ENCODE measurements at regions not wholly inside any gene's neighbourhood (a gene's known extent, or its start where the extent isn't known, plus 50 kb on each side); places are given as distances from the start of the nearest gene placed in this dataset.

DNA sequence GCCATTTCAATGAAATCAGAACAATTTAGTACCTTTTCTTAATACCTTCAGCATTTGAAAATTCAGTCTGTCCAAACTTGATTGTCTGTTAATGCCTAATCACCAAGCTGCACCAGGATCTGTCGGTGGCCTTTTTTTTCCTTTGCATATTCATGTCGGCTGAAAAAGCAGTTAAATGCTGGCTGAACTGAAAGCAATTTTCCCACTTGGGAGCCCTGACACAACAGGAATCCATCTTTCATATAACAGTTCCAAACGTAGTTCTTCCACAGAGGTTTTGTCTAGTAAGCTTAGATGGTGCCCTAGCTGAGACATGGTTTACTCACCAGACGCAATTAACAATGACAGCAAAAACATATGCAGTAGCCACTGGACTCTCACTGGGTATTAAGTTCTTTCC, 83.6 kb upstream of the CHCHD3 start:
- no peak overlapping the region for H2AK5ac ChIP-seq (ENCODE audit: insufficient read length, low read length)
- no peak overlapping the region for H3K4ac ChIP-seq (ENCODE audit: low read depth, low read length)
- no peak overlapping the region for H3K27ac Mint-ChIP-seq
- no peaks in the 10 kb centered on the region for H3K27me3 Mint-ChIP-seq (ENCODE audit: low read depth)
- H3K23me2 ChIP-seq (ENCODE audit: insufficient read length, low read depth, low read length, poor library complexity, severe bottlenecking), result no peaks in the 10 kb centered on the region
- H3K56ac ChIP-seq (ENCODE audit: insufficient read length, low read depth, low read length), result no peak overlapping the region
- no peak overlapping the region for H3K18ac ChIP-seq (ENCODE audit: insufficient read length, low read depth, low read length)
- no peak overlapping the region for H3K4me3 Mint-ChIP-seq
- no peaks in the 10 kb centered on the region for H4K20me1 ChIP-seq (ENCODE audit: control insufficient read depth, insufficient read depth, insufficient read length)
- H3K4me1 Mint-ChIP-seq, result peaks cover 9 to 12% of the 10 kb centered on the region in 2 experiments
- DNase-seq, result no peak
- H2BK15ac ChIP-seq (ENCODE audit: low read depth, low read length), result no peak overlapping the region
- H3K79me1 ChIP-seq (ENCODE audit: insufficient read depth, low read depth, low read length, poor library complexity, severe bottlenecking), result no peaks in the 10 kb centered on the region
- no peak overlapping the region for H3T11ph ChIP-seq (ENCODE audit: low read length)
- H3K9me3 Mint-ChIP-seq, result no peaks in the 10 kb centered on the region
- no peak overlapping the region for H4K91ac ChIP-seq (ENCODE audit: insufficient read length, low read depth, low read length)
- no peaks in the 10 kb centered on the region; the same call in 1 of the 2 replicates for H3K4me1 ChIP-seq (ENCODE audit: insufficient read depth, low read length)
- H2BK120ac ChIP-seq (ENCODE audit: low read depth, low read length, poor library complexity, severe bottlenecking), result no peak overlapping the region
- H3K4me2 ChIP-seq (ENCODE audit: insufficient read depth, insufficient read length, low read length), result no peak overlapping the region
- no peak overlapping the region for H4K5ac ChIP-seq (ENCODE audit: insufficient read length, low read depth, low read length)
- H3K9me3 ChIP-seq (ENCODE audit: control insufficient read depth, low read depth, low read length), result no peaks in the 10 kb centered on the region
- no peaks in the 10 kb centered on the region for H3K27me3 ChIP-seq (ENCODE audit: insufficient read depth, low read length)
- H2BK12ac ChIP-seq (ENCODE audit: insufficient read length, low read depth, low read length), result no peak overlapping the region
- no peak overlapping the region for H2BK5ac ChIP-seq (ENCODE audit: insufficient read length, low read length)
- no CpG with 5 or more reads among the region's 4 CpGs for WGBS (ENCODE audit: extremely low coverage, insufficient read length, low lambda C conversion rate)
- TF ChIP-seq, protein P1, sequence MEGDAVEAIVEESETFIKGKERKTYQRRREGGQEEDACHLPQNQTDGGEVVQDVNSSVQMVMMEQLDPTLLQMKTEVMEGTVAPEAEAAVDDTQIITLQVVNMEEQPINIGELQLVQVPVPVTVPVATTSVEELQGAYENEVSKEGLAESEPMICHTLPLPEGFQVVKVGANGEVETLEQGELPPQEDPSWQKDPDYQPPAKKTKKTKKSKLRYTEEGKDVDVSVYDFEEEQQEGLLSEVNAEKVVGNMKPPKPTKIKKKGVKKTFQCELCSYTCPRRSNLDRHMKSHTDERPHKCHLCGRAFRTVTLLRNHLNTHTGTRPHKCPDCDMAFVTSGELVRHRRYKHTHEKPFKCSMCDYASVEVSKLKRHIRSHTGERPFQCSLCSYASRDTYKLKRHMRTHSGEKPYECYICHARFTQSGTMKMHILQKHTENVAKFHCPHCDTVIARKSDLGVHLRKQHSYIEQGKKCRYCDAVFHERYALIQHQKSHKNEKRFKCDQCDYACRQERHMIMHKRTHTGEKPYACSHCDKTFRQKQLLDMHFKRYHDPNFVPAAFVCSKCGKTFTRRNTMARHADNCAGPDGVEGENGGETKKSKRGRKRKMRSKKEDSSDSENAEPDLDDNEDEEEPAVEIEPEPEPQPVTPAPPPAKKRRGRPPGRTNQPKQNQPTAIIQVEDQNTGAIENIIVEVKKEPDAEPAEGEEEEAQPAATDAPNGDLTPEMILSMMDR (conservative IDR thresholded peaks at IDR 0.05), result no peak
- H3K79me2 ChIP-seq (ENCODE audit: insufficient read depth, low read length), result no peaks in the 10 kb centered on the region
- H4K8ac ChIP-seq (replicated peaks; ENCODE audit: insufficient read length, low read depth, low read length), result no peak overlapping the region
- no peak overlapping the region for H3K27ac ChIP-seq (ENCODE audit: insufficient read length, low read depth, low read length)
- H3K14ac ChIP-seq (ENCODE audit: insufficient read depth, low read length), result no peak overlapping the region
- no peak overlapping the region for H3K23ac ChIP-seq (ENCODE audit: insufficient read length, low read depth, low read length)
- no peak overlapping the region for H3K9ac ChIP-seq (ENCODE audit: extremely low read depth, insufficient read length, low read length)
- H2AFZ ChIP-seq (ENCODE audit: low read length), result no peak overlapping the region
- H3K36me3 Mint-ChIP-seq (ENCODE audit: insufficient read depth in 1 of 3, low read depth in 3 of 3), result no peaks in the 10 kb centered on the region
- H2BK20ac ChIP-seq (ENCODE audit: low read depth, low read length, poor library complexity, severe bottlenecking), result no peak overlapping the region
